Transverse colon (tissue), 3 donors: ENCODE measurements at regions not wholly inside any gene's neighbourhood (a gene's known extent, or its start where the extent isn't known, plus 50 kb on each side); places are given as distances from the start of the nearest gene placed in this dataset.

Source experiments
- CTCF ChIP-seq, 5 experiments: fragments of 200-600 bp in 3 of 5; fragments of 450-650 bp in 2 of 5; sonication (generic) in 3 of 5; IDR thresholded peaks; 1 replicate in 2 of 5; 2 replicates in 3 of 5; pipeline ENCODE4 v1.5.1; 2016 to 2017; ENCODE audit warnings: antibody characterized with exemption in 5 of 5, inconsistent platforms in 3 of 5, mild to moderate bottlenecking in 2 of 5, moderate library complexity in 1 of 5
- POLR2A ChIP-seq: fragments of 450-650 bp; IDR thresholded peaks from one replicate; pipeline ENCODE4 v1.6.1; 2016; ENCODE audit warnings: antibody characterized with exemption, mild to moderate bottlenecking, moderate library complexity

DNA sequence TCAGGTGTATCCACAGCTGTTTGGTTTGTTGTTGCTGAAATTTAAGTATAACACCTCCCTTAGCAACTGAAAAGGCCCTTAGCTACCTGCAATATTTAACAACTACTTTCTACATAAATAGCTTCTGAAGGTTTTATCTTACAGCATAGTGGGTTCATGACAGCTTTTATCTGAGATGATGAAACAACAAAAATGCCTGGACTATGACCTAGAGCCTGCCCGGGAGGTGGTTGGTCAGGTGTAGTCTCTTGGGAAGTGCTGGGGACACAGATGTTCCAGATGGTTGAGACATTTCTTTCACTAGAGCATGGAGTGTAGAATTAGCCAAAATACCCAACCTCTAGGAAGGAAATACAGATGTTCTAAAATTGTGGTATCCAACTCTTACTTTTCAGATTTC is 705.4 kb downstream of the MAFB start:
- TF ChIP-seq CTCF (IDR thresholded peaks at IDR 0.05) (no peak), POLR2A (no peak)
